ENCODE measurements at regions not wholly inside any gene's neighbourhood (a gene's known extent, or its start where the extent isn't known, plus 50 kb on each side); places are given as distances from the start of the nearest gene placed in this dataset.
"Not testable (repeated sequence)": the region's sequence is repeated elsewhere in the genome, so short reads cannot be mapped to it uniquely, and the experiment has no call there.

GRCh38 chr6:15017261-15017660, 228.6 kb upstream of the JARID2 start:
- intact Hi-C loops (cut with DNase I), result no loop called here
- DNase-seq, result peak in 2 of 5 donors; percentile 11 to 15
- H3K4me3 ChIP-seq, result no peak overlapping the region

GRCh38 chr6:15017803-15018202, 228.1 kb upstream of the JARID2 start:
- H3K4me1 ChIP-seq (ENCODE audit: insufficient read depth), result peaks cover 5% of the 10 kb centered on the region
- no peaks in the 10 kb centered on the region for H3K27me3 ChIP-seq
- no peak for DNase-seq
- no peaks in the 10 kb centered on the region for H3K9me3 ChIP-seq
- WGBS, 3 donors, result 82 to 89% (median 86%) methylated on average over 9 of the region's 9 CpGs
- no peaks in the 10 kb centered on the region for H3K36me3 ChIP-seq
- no peak overlapping the region for H3K27ac ChIP-seq
- intact Hi-C loops (cut with DNase I), result no loop called here
- no peak for TF ChIP-seq EP300 (IDR thresholded peaks at IDR 0.05)
- TF ChIP-seq CTCF (IDR thresholded peaks at IDR 0.05), result no peak
- no peak for TF ChIP-seq POLR2A (IDR thresholded peaks at IDR 0.05)
- no peak overlapping the region for H3K4me3 ChIP-seq

More at GRCh38 chr6:15017261-15017660, 228.6 kb upstream of the JARID2 start:
- peaks cover 5% of the 10 kb centered on the region for H3K4me1 ChIP-seq (ENCODE audit: insufficient read depth)
- H3K9me3 ChIP-seq, result no peaks in the 10 kb centered on the region
- H3K27me3 ChIP-seq, result no peaks in the 10 kb centered on the region
- 8 to 23% (median 10%) methylated on average over 11 of the region's 11 CpGs for whole genome bisulfite sequencing, 3 donors
- H3K36me3 ChIP-seq, result no peaks in the 10 kb centered on the region
- no peak for TF ChIP-seq POLR2A (IDR thresholded peaks at IDR 0.05)
- no peak for TF ChIP-seq EP300 (IDR thresholded peaks at IDR 0.05)
- no peak for TF ChIP-seq CTCF (IDR thresholded peaks at IDR 0.05)
- no peak overlapping the region for H3K27ac ChIP-seq

- 87 to 93% (median 93%) methylated on average over 8 of the region's 8 CpGs for WGBS, 3 donors
- no peak for DNase-seq
Observed at GRCh38 chr6:15020119-15020770, 225.6 kb upstream of the JARID2 start.

GRCh38 chr6:15021074-15021473, 224.8 kb upstream of the JARID2 start:
- intact Hi-C loops (cut with DNase I), result no loop called here
- H3K27ac ChIP-seq, result no peak overlapping the region
- peaks cover 5% of the 10 kb centered on the region for H3K4me1 ChIP-seq (ENCODE audit: insufficient read depth)
- TF ChIP-seq POLR2A (IDR thresholded peaks at IDR 0.05), result no peak
- TF ChIP-seq EP300 (IDR thresholded peaks at IDR 0.05), result no peak
- no peak for TF ChIP-seq CTCF (IDR thresholded peaks at IDR 0.05)
- no peaks in the 10 kb centered on the region for H3K36me3 ChIP-seq
- WGBS, 3 donors, result 87 to 94% (median 90%) methylated on average over 7 of the region's 7 CpGs
- no peaks in the 10 kb centered on the region for H3K9me3 ChIP-seq
- H3K4me3 ChIP-seq, result no peak overlapping the region
- H3K27me3 ChIP-seq, result no peaks in the 10 kb centered on the region
- DNase-seq, result no peak

More at GRCh38 chr6:15020119-15020770, 225.6 kb upstream of the JARID2 start:
- peaks cover 5% of the 10 kb centered on the region for H3K4me1 ChIP-seq (ENCODE audit: insufficient read depth)
- no peak overlapping the region for H3K4me3 ChIP-seq
- no peaks in the 10 kb centered on the region for H3K9me3 ChIP-seq
- no peaks in the 10 kb centered on the region for H3K36me3 ChIP-seq
- H3K27me3 ChIP-seq, result no peaks in the 10 kb centered on the region
- H3K27ac ChIP-seq, result no peak overlapping the region
- TF ChIP-seq EP300 (IDR thresholded peaks at IDR 0.05), result no peak
- no peak for TF ChIP-seq CTCF (IDR thresholded peaks at IDR 0.05)
- no peak for TF ChIP-seq POLR2A (IDR thresholded peaks at IDR 0.05)
- intact Hi-C loops (cut with DNase I), result no loop called here

GRCh38 chr6:15023018-15023417, 222.9 kb upstream of the JARID2 start:
- H3K4me3 ChIP-seq; H3K27ac ChIP-seq; H3K36me3 ChIP-seq; H3K9me3 ChIP-seq; H3K27me3 ChIP-seq; intact Hi-C loops (cut with DNase I); DNase-seq; H3K4me1 ChIP-seq (ENCODE audit: insufficient read depth): not testable (repeated sequence)
- WGBS, 3 donors, result 94 to 96% (median 95%) methylated on average over 14 of the region's 14 CpGs
